ENCODE measurements at regions not wholly inside any gene's neighbourhood (a gene's known extent, or its start where the extent isn't known, plus 50 kb on each side); places are given as distances from the start of the nearest gene placed in this dataset.
"Not testable (repeated sequence)": the region's sequence is repeated elsewhere in the genome, so short reads cannot be mapped to it uniquely, and the experiment has no call there.

- no peak for ATAC-seq
- no peaks in the 10 kb centered on the region for H3K36me3 ChIP-seq
- no peak for TF ChIP-seq CTCF (IDR thresholded peaks at IDR 0.05)
- no peak for DNase-seq
- no peaks in the 10 kb centered on the region for H3K4me1 ChIP-seq
- intact Hi-C loops (cut with DNase I) = no loop called here
- no peak overlapping the region for H3K27ac ChIP-seq
- no peaks in the 10 kb centered on the region for H3K27me3 ChIP-seq
- H3K4me3 ChIP-seq = no peak overlapping the region
- peaks cover 0 to 11% of the 10 kb centered on the region in 2 donors for H3K9me3 ChIP-seq
Measured at GRCh38 chr3:187491371-187491770, 123.2 kb downstream of the RTP4 start.

- intact Hi-C loops (cut with DNase I) = no loop called here
- no peak overlapping the region for H3K27ac ChIP-seq
- no peak overlapping the region for H3K4me3 ChIP-seq
- DNase-seq (no peak), ATAC-seq (no peak)
- no peak for TF ChIP-seq CTCF (IDR thresholded peaks at IDR 0.05)
- H3K36me3 ChIP-seq = no peaks in the 10 kb centered on the region
- no peaks in the 10 kb centered on the region for H3K27me3 ChIP-seq
- no peaks in the 10 kb centered on the region for H3K4me1 ChIP-seq
- H3K9me3 ChIP-seq = peaks cover 0 to 10% of the 10 kb centered on the region in 2 donors
Measured at GRCh38 chr3:187490366-187490765, 122.2 kb downstream of the RTP4 start.

GRCh38 chr3:187484547-187485295, 116.5 kb downstream of the RTP4 start:
- H3K27ac ChIP-seq = no peak overlapping the region
- H3K4me3 ChIP-seq = no peak overlapping the region
- ATAC-seq (no peak), DNase-seq (no peak)
- no peak for TF ChIP-seq CTCF (IDR thresholded peaks at IDR 0.05)
- H3K27me3 ChIP-seq = no peaks in the 10 kb centered on the region
- no peaks in the 10 kb centered on the region for H3K36me3 ChIP-seq
- no peaks in the 10 kb centered on the region for H3K9me3 ChIP-seq
- intact Hi-C loops (cut with DNase I) = no loop called here
- no peaks in the 10 kb centered on the region for H3K4me1 ChIP-seq

- no peak for TF ChIP-seq CTCF (IDR thresholded peaks at IDR 0.05)
- DNase-seq (no peak), ATAC-seq (no peak)
- no peak overlapping the region for H3K4me3 ChIP-seq
- no peak overlapping the region for H3K27ac ChIP-seq
- H3K4me1 ChIP-seq = no peaks in the 10 kb centered on the region
- no peaks in the 10 kb centered on the region for H3K36me3 ChIP-seq
- no peaks in the 10 kb centered on the region for H3K27me3 ChIP-seq
- intact Hi-C loops (cut with DNase I) = no loop called here
- H3K9me3 ChIP-seq = peaks cover 0 to under 1% of the 10 kb centered on the region in 2 donors
Measured at GRCh38 chr3:187481426-187481825, 113.2 kb downstream of the RTP4 start.

GRCh38 chr3:187475613-187476012, 107.4 kb downstream of the RTP4 start:
- ATAC-seq; H3K4me1 ChIP-seq; H3K27me3 ChIP-seq; H3K36me3 ChIP-seq; intact Hi-C loops (cut with DNase I); H3K4me3 ChIP-seq; DNase-seq; H3K27ac ChIP-seq: not testable (repeated sequence)
- peaks cover 0 to 41% of the 10 kb centered on the region in 2 donors for H3K9me3 ChIP-seq

All from left lung (tissue), 4 donors.